Ammon's horn (tissue), 1 donor: ENCODE measurements at regions not wholly inside any gene's neighbourhood (a gene's known extent, or its start where the extent isn't known, plus 50 kb on each side); places are given as distances from the start of the nearest gene placed in this dataset.
A peak's percentile ranks its signal among the peaks of the same experiment; 100 is the strongest.
"Not testable (repeated sequence)": the region's sequence is repeated elsewhere in the genome, so short reads cannot be mapped to it uniquely, and the experiment has no call there.

Source experiments
- DNase-seq: peaks from one replicate; pipeline ENCODE4 v3.0.0-alpha.2; 2016; ENCODE audit warnings: low spot score

- no peak for DNase-seq
Measured at GRCh38 chr12:58310809-58311622, 369.6 kb downstream of the ATP23 start.

- no peak for DNase-seq
Measured at GRCh38 chr12:58313091-58313855, 371.9 kb downstream of the ATP23 start.

DNA sequence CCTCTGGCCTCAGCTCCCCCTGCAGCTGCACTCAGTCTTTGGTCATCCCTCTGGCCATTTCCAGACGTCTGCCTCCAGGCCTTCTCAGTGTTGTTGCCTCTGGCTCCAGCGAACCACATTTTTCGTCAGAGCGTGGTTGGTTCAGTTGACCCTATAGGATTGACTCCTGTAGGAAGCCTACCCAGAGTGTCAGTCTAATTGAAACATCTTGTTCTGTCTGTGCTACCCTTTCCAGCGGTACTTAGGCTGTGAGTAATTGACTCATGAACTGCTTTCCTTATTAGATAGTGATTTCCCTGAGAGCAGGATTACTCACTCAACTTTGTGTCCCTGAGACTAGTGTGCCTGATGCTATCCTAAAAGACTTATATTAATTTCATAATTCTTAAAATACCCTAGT is 373.2 kb downstream of the ATP23 start:
- no peak for DNase-seq

DNA sequence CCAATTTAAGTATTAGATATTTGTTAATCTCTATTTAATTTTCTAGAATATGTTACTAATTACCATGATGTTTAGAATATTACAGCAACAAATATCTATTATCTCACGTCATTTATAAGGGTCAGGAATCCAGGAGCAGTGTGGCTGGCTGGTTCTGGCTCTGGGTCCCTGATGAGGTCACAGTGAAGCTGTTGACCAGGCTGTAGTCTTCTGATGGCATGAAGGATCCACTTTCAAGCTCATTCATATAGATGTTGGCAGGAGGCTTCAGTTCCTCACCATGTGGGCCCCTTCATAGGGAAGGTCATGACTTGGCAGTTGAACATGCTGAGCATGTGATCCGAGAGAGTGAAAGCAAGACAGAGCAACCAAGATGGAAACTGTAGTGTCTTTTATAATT is 375.6 kb downstream of the ATP23 start:
- DNase-seq, result no peak

- DNase-seq, result no peak
Measured at GRCh38 chr12:58321414-58321813, 380.0 kb downstream of the ATP23 start.

- no peak for DNase-seq
Measured at GRCh38 chr12:58323676-58324075, 382.3 kb downstream of the ATP23 start.

DNA sequence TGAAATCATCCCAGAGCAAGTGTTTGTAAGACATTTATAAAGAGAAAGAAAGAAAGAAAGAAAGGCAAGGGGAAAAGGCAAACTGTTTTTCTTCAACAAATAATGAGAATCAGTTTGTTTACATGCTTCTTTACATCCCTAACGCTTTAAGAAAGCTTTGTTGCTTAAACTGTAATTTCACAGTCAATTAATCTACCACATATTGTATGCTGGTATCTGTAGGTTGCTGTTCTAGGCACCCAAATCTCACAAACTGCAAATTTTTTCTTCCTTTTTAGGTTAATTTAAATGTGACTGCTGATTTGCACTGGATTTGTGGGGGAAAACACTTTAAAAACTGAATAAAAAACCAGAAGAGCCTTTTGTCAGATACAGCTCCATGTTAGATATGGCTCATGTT is 384.2 kb downstream of the ATP23 start:
- DNase-seq, result no peak

DNA sequence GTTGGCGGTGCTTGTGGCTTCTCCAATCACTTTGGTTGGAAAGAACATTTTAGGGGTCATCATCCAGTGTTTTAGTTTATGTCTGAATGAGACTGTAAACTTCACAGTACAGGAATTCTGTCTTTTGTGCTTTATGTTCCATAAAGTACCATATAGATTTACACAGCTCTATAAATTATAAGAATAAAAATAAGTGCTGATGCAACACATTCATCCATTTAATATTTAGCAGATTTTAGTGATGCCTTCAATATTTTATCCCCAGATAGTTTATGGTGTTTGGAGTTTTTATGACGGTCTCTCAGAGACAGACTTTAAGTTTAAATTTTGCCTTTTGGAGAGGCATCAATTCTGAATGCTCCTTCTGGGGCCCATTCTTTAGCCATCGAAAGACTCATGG is 385.2 kb downstream of the ATP23 start:
- no peak for DNase-seq

GRCh38 chr12:58336581-58337242 is 395.3 kb downstream of the ATP23 start:
- DNase-seq, result not testable (repeated sequence)

- DNase-seq, result not testable (repeated sequence)
Measured at GRCh38 chr12:58337539-58337938, 396.2 kb downstream of the ATP23 start.

GRCh38 chr12:58341791-58342190 is 400.4 kb downstream of the ATP23 start:
- no peak for DNase-seq

DNA sequence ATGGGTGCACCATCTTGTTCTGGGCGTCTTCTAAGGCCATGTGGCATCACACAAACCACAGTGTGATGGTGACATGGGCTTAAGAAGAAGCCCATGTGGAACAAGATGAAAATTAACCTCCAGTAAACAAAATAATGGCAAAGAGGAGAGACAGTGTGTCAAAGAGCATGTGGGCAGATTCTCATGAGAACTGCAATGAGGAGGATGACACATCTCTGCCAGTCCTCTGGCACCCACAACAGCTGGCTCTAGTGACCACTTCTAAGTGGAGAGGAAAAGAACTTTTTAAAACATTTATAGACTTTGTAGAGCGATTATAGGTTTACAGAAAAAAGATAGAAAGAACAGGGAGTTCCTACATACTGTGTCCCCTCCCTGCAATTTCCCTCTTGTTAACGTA is 401.4 kb downstream of the ATP23 start:
- no peak for DNase-seq

- peak; percentile 49 for DNase-seq
Measured at GRCh38 chr12:58346032-58346632, 404.8 kb downstream of the ATP23 start.

- DNase-seq, result no peak
Measured at GRCh38 chr12:58347188-58347587, 405.8 kb downstream of the ATP23 start.

- DNase-seq, result no peak
Measured at GRCh38 chr12:58347691-58348090, 406.3 kb downstream of the ATP23 start.

- DNase-seq, result no peak
Measured at GRCh38 chr12:58349161-58349560, 407.8 kb downstream of the ATP23 start.

DNA sequence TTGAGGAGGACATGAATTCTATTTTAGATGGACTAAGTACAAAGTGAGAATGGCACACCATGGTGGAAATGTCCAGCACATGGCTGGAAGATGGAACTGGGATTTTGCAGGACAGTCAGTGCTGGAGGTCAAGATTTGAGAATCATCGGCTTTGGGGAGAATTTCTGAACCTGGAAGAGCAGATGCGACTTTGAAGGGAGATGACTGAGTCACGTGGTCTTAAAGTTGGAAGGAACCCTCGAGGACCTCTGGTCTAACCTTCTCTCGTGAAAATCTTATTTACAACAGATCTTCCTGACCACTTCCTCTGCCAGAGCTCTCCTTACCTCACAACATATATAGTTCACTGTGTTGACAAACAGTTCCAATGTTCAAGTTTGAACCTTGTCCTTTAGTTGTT is 415.4 kb downstream of the ATP23 start:
- no peak for DNase-seq

- DNase-seq, result no peak
Measured at GRCh38 chr12:58357511-58357910, 416.1 kb downstream of the ATP23 start.

- DNase-seq, result no peak
Measured at GRCh38 chr12:58358369-58358768, 417.0 kb downstream of the ATP23 start.

GRCh38 chr12:58359084-58359483 is 417.7 kb downstream of the ATP23 start:
- no peak for DNase-seq

GRCh38 chr12:58361056-58361455 is 419.7 kb downstream of the ATP23 start:
- no peak for DNase-seq

DNA sequence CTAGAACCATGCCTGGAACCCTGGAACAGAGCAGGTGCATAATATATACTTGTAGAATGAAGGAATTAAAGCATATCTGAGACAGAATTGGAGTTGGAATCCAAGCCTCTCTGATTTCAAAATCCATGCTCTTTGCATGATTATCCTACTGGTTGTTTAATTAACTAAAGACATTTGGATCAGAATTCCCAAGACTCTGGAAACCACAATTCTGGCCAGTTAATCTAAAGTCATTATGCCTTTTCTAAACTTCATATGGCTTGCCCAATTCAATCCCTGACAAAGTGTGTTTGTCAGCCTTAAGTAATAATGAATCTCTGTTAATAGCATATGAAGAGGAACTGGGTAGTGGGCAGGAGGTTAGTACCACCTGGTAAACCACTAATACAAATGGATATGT is 422.6 kb downstream of the ATP23 start:
- no peak for DNase-seq
